Astrocyte (in vitro differentiated cells and primary cell): ENCODE measurements at regions not wholly inside any gene's neighbourhood (a gene's known extent, or its start where the extent isn't known, plus 50 kb on each side); places are given as distances from the start of the nearest gene placed in this dataset.

Source experiments
- DNase-seq: peaks from one replicate; pipeline ENCODE4 v3.0.0-alpha.2; 2010; ENCODE audit warnings: low read depth
- FAIRE-seq: peaks from 2 replicates; lab custom pipeline; 2011; peaks lifted over from hg19 to GRCh38; lab: Jason Lieb, UNC
- H2AFZ ChIP-seq: 2 replicates; pipeline ENCODE4 v1.6.0; 2012; ENCODE audit warnings: low read depth, low read length, inconsistent platforms
- H3K27ac ChIP-seq: 2 replicates; pipeline ENCODE4 v1.5.1; 2011; ENCODE audit warnings: low read depth, low read length, inconsistent platforms
- H3K27me3 ChIP-seq: 2 replicates; pipeline ENCODE4 v1.6.0; 2011; ENCODE audit warnings: low read length, inconsistent platforms; ENCODE audit not compliant: insufficient read depth
- H3K36me3 ChIP-seq: 2 replicates; pipeline ENCODE4 v1.5.1; 2011; ENCODE audit warnings: low read length, inconsistent platforms; ENCODE audit not compliant: insufficient read depth
- H3K4me1 ChIP-seq: 2 replicates; pipeline ENCODE4 v1.5.1; 2011; ENCODE audit warnings: low read length, inconsistent platforms; ENCODE audit not compliant: insufficient read depth
- H3K4me2 ChIP-seq: 2 replicates; pipeline ENCODE4 v1.6.0; 2012; ENCODE audit warnings: low read length, inconsistent platforms
- H3K4me3 ChIP-seq: 2 replicates; pipeline ENCODE4 v1.5.1; 2011; ENCODE audit warnings: low read depth, mild to moderate bottlenecking, low read length, inconsistent platforms; ENCODE audit not compliant: insufficient read depth
- H3K79me2 ChIP-seq: 2 replicates; pipeline ENCODE4 v1.6.0; 2012; ENCODE audit warnings: mild to moderate bottlenecking, low read length, inconsistent platforms; ENCODE audit not compliant: insufficient read depth
- H3K9ac ChIP-seq: 2 replicates; pipeline ENCODE4 v1.6.0; 2012; ENCODE audit warnings: mild to moderate bottlenecking, low read length, inconsistent platforms
- H3K9me3 ChIP-seq: 2 replicates; pipeline ENCODE4 v1.5.1; 2012; ENCODE audit warnings: low read depth, mild to moderate bottlenecking, low read length, inconsistent platforms; ENCODE audit not compliant: insufficient read depth
- H4K20me1 ChIP-seq: 2 replicates; pipeline ENCODE4 v1.6.0; 2012; ENCODE audit warnings: low read length, inconsistent platforms; ENCODE audit not compliant: insufficient read depth
- H3K27ac Mint-ChIP-seq: one replicate; pipeline ENCODE4 v1.8.0; 2021; ENCODE audit warnings: mild to moderate bottlenecking, mixed read lengths; ENCODE audit not compliant: unreplicated experiment
- H3K27me3 Mint-ChIP-seq: one replicate; pipeline ENCODE4 v1.8.0; 2021; ENCODE audit warnings: low read depth, mixed read lengths; ENCODE audit not compliant: unreplicated experiment
- H3K36me3 Mint-ChIP-seq: one replicate; pipeline ENCODE4 v1.8.0; 2021; ENCODE audit warnings: low read depth, mixed read lengths; ENCODE audit not compliant: unreplicated experiment
- H3K4me1 Mint-ChIP-seq: one replicate; pipeline ENCODE4 v1.8.0; 2021; ENCODE audit warnings: low read depth, mixed read lengths; ENCODE audit not compliant: unreplicated experiment
- H3K4me3 Mint-ChIP-seq: one replicate; pipeline ENCODE4 v1.8.0; 2021; ENCODE audit warnings: mild to moderate bottlenecking, moderate library complexity, mixed read lengths; ENCODE audit not compliant: unreplicated experiment
- H3K9me3 Mint-ChIP-seq: one replicate; pipeline ENCODE4 v1.8.0; 2021; ENCODE audit warnings: mild to moderate bottlenecking, mixed read lengths; ENCODE audit not compliant: unreplicated experiment
- CTCF ChIP-seq: IDR thresholded peaks from 2 replicates; pipeline ENCODE4 v1.5.1; 2011; ENCODE audit warnings: low read depth, mild to moderate bottlenecking, inconsistent platforms, low read length, moderate library complexity; ENCODE audit not compliant: insufficient read depth
- EZH2 ChIP-seq: IDR thresholded peaks from 2 replicates; pipeline ENCODE4 v1.6.1; 2012; ENCODE audit warnings: mild to moderate bottlenecking, low read length, inconsistent platforms; ENCODE audit not compliant: insufficient read depth

- Mint-ChIP-seq H3K36me3 (no peaks in the 10 kb centered on the region), H3K27ac (no peak overlapping the region), H3K27me3 (peaks cover 62% of the 10 kb centered on the region), H3K9me3 (no peaks in the 10 kb centered on the region), H3K4me3 (no peak overlapping the region), H3K4me1 (peaks cover 9% of the 10 kb centered on the region)
- Histone ChIP-seq H3K9ac (no peak overlapping the region), H3K4me3 (no peak overlapping the region), H3K27ac (no peak overlapping the region), H3K4me2 (no peak overlapping the region), H3K4me1 (no peaks in the 10 kb centered on the region), H4K20me1 (no peaks in the 10 kb centered on the region), H3K36me3 (no peaks in the 10 kb centered on the region), H3K9me3 (no peaks in the 10 kb centered on the region), H2AFZ (no peak overlapping the region), H3K79me2 (no peaks in the 10 kb centered on the region), H3K27me3 (peaks cover 45% of the 10 kb centered on the region)
- no peak for DNase-seq
- FAIRE-seq, result no peak
- TF ChIP-seq EZH2 (no peak), CTCF (peak; percentile 29)
Observed at GRCh38 chr5:141757402-141757801, 75.4 kb upstream of the ARAP3 start.

GRCh38 chr5:141756196-141756595, 74.2 kb upstream of the ARAP3 start:
- Histone ChIP-seq H4K20me1 (no peaks in the 10 kb centered on the region), H3K4me2 (no peak overlapping the region), H3K4me1 (no peaks in the 10 kb centered on the region), H3K36me3 (no peaks in the 10 kb centered on the region), H3K4me3 (no peak overlapping the region), H3K9me3 (no peaks in the 10 kb centered on the region), H2AFZ (no peak overlapping the region), H3K27ac (no peak overlapping the region), H3K9ac (no peak overlapping the region), H3K27me3 (peaks cover 50% of the 10 kb centered on the region), H3K79me2 (no peaks in the 10 kb centered on the region)
- FAIRE-seq, result no peak
- DNase-seq, result no peak
- H3K4me3 Mint-ChIP-seq, result no peak overlapping the region
- H3K9me3 Mint-ChIP-seq, result no peaks in the 10 kb centered on the region
- no peak for TF ChIP-seq CTCF
- TF ChIP-seq EZH2, result no peak
- H3K36me3 Mint-ChIP-seq, result no peaks in the 10 kb centered on the region
- peaks cover 64% of the 10 kb centered on the region for H3K27me3 Mint-ChIP-seq
- H3K4me1 Mint-ChIP-seq, result peaks cover 9% of the 10 kb centered on the region
- H3K27ac Mint-ChIP-seq, result no peak overlapping the region

- no peak for TF ChIP-seq EZH2
- no peak for TF ChIP-seq CTCF
- DNase-seq, result no peak
- H3K4me3 ChIP-seq, result no peak overlapping the region
- H3K79me2 ChIP-seq, result no peaks in the 10 kb centered on the region
- H3K36me3 ChIP-seq, result no peaks in the 10 kb centered on the region
- H3K27me3 ChIP-seq, result peaks cover 58% of the 10 kb centered on the region
- H4K20me1 ChIP-seq, result no peaks in the 10 kb centered on the region
- H3K27ac ChIP-seq, result no peak overlapping the region
- Mint-ChIP-seq H3K27me3 (peaks cover 69% of the 10 kb centered on the region), H3K4me1 (peaks cover 9% of the 10 kb centered on the region), H3K9me3 (no peaks in the 10 kb centered on the region), H3K36me3 (no peaks in the 10 kb centered on the region), H3K4me3 (no peak overlapping the region), H3K27ac (no peak overlapping the region)
- no peaks in the 10 kb centered on the region for H3K4me1 ChIP-seq
- H2AFZ ChIP-seq, result no peak overlapping the region
- no peak for FAIRE-seq
- H3K4me2 ChIP-seq, result no peak overlapping the region
- no peak overlapping the region for H3K9ac ChIP-seq
- no peaks in the 10 kb centered on the region for H3K9me3 ChIP-seq
Observed at GRCh38 chr5:141753971-141754713, 72.1 kb upstream of the ARAP3 start.
